ENCODE measurements at regions not wholly inside any gene's neighbourhood (a gene's known extent, or its start where the extent isn't known, plus 50 kb on each side); places are given as distances from the start of the nearest gene placed in this dataset.

GRCh38 chr18:10168477-10168876 is 254.7 kb downstream of the VAPA start:
- no peak overlapping the region for H3K27ac ChIP-seq (replicated peaks)
- no peak for TF ChIP-seq REST (IDR thresholded peaks at IDR 0.05; ENCODE audit: insufficient replicate concordance, low read depth)
- no peak for TF ChIP-seq POLR2AphosphoS5 (IDR thresholded peaks at IDR 0.05; ENCODE audit: low read depth)
- no peak for TF ChIP-seq SPI1 (IDR thresholded peaks at IDR 0.05; ENCODE audit: borderline replicate concordance, low read depth)
- no peak for TF ChIP-seq CTCF (IDR thresholded peaks at IDR 0.05; ENCODE audit: insufficient read depth, low read length)
- TF ChIP-seq GABPA (IDR thresholded peaks at IDR 0.05; ENCODE audit: low read depth) = no peak
- H3K4me3 ChIP-seq (replicated peaks; ENCODE audit: insufficient read depth, low read length) = no peak overlapping the region
- no peak for DNase-seq (ENCODE audit: low read depth in 1 of 2, low spot score in 1 of 2)
- no peaks in the 10 kb centered on the region for H3K27me3 ChIP-seq (ENCODE audit: insufficient read depth, poor library complexity, severe bottlenecking)

- no peaks in the 10 kb centered on the region for H3K27me3 ChIP-seq (ENCODE audit: insufficient read depth, poor library complexity, severe bottlenecking)
- no peak for DNase-seq (ENCODE audit: low read depth in 1 of 2, low spot score in 1 of 2)
- no peak for TF ChIP-seq SPI1 (IDR thresholded peaks at IDR 0.05; ENCODE audit: borderline replicate concordance, low read depth)
- no peak for TF ChIP-seq CTCF (IDR thresholded peaks at IDR 0.05; ENCODE audit: insufficient read depth, low read length)
- TF ChIP-seq GABPA (IDR thresholded peaks at IDR 0.05; ENCODE audit: low read depth) = no peak
- no peak for TF ChIP-seq POLR2AphosphoS5 (IDR thresholded peaks at IDR 0.05; ENCODE audit: low read depth)
- no peak for TF ChIP-seq REST (IDR thresholded peaks at IDR 0.05; ENCODE audit: insufficient replicate concordance, low read depth)
- H3K27ac ChIP-seq (replicated peaks) = no peak overlapping the region
- H3K4me3 ChIP-seq (replicated peaks; ENCODE audit: insufficient read depth, low read length) = no peak overlapping the region
These were observed 255.3 kb downstream of the VAPA start for GRCh38 chr18:10169064-10169562.

GRCh38 chr18:10169814-10170213 is 256.0 kb downstream of the VAPA start:
- no peak overlapping the region for H3K4me3 ChIP-seq (replicated peaks; ENCODE audit: insufficient read depth, low read length)
- DNase-seq (ENCODE audit: low read depth in 1 of 2, low spot score in 1 of 2) = no peak
- H3K27ac ChIP-seq (replicated peaks) = no peak overlapping the region
- H3K27me3 ChIP-seq (ENCODE audit: insufficient read depth, poor library complexity, severe bottlenecking) = no peaks in the 10 kb centered on the region
- TF ChIP-seq GABPA (IDR thresholded peaks at IDR 0.05; ENCODE audit: low read depth) = no peak
- no peak for TF ChIP-seq REST (IDR thresholded peaks at IDR 0.05; ENCODE audit: insufficient replicate concordance, low read depth)

Data from HL-60 (cell line).